Thyroid gland (tissue), 4 donors: ENCODE measurements at regions not wholly inside any gene's neighbourhood (a gene's known extent, or its start where the extent isn't known, plus 50 kb on each side); places are given as distances from the start of the nearest gene placed in this dataset.

Source experiments
- CTCF ChIP-seq, 6 experiments: fragments of 200-600 bp in 3 of 6; fragments of 450-650 bp in 3 of 6; sonication (generic) in 3 of 6; IDR thresholded peaks; one replicate each; pipeline ENCODE4 v1.5.1; 2016 to 2019; ENCODE audit warnings: antibody characterized with exemption in 6 of 6, mild to moderate bottlenecking in 2 of 6, inconsistent platforms in 1 of 6, moderate library complexity in 1 of 6
- POLR2A ChIP-seq, 2 donors: fragments of 450-650 bp; IDR thresholded peaks; one replicate each; pipeline ENCODE4 v1.6.1; 2017; ENCODE audit warnings: antibody characterized with exemption in 2 of 2, mild to moderate bottlenecking in 2 of 2, moderate library complexity in 1 of 2

- no peak for TF ChIP-seq CTCF (IDR thresholded peaks at IDR 0.05)
- TF ChIP-seq POLR2A (IDR thresholded peaks at IDR 0.05) = no peak
Measured at GRCh38 chr2:40043641-40044040, 264.6 kb upstream of the THUMPD2 start.
